Left hindlimb (tissue), 1 donor: ENCODE measurements at regions not wholly inside any gene's neighbourhood (a gene's known extent, or its start where the extent isn't known, plus 50 kb on each side); places are given as distances from the start of the nearest gene placed in this dataset.
"Not testable (repeated sequence)": the region's sequence is repeated elsewhere in the genome, so short reads cannot be mapped to it uniquely, and the experiment has no call there.

ENCODE experiments used
- DNase-seq: peaks from one replicate; pipeline ENCODE4 v3.0.0-alpha.2; 2018

GRCh38 chr13:83211301-83211700 lies 671.0 kb downstream of the SLITRK1 start:
- no peak for DNase-seq

- no peak for DNase-seq
Observed at GRCh38 chr13:83204886-83205285, 677.4 kb downstream of the SLITRK1 start.

GRCh38 chr13:83201506-83201905 lies 680.8 kb downstream of the SLITRK1 start:
- no peak for DNase-seq

GRCh38 chr13:83197316-83197715 lies 685.0 kb downstream of the SLITRK1 start:
- no peak for DNase-seq

GRCh38 chr13:83190020-83190419 lies 692.3 kb downstream of the SLITRK1 start:
- no peak for DNase-seq

DNA sequence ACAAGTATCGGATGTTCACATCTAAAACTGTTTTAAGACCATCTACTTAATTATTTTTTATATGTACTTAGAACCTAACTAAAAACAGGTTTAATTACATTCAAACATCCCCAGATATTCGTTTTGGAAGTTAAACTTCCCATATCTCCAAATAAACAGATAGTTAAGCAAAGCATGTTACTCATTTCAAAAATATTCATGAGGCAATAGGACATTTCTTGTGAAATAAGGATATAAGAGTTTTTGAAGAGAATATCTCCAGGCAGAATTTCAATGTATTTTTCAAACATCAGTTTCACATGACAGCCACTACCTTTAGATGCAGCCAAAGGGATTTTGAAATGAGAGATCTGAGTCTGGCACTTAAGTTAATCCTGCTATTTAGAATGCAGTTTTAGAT lies 697.5 kb downstream of the SLITRK1 start:
- DNase-seq = no peak

GRCh38 chr13:83184150-83184475 lies 698.2 kb downstream of the SLITRK1 start:
- DNase-seq = no peak

DNA sequence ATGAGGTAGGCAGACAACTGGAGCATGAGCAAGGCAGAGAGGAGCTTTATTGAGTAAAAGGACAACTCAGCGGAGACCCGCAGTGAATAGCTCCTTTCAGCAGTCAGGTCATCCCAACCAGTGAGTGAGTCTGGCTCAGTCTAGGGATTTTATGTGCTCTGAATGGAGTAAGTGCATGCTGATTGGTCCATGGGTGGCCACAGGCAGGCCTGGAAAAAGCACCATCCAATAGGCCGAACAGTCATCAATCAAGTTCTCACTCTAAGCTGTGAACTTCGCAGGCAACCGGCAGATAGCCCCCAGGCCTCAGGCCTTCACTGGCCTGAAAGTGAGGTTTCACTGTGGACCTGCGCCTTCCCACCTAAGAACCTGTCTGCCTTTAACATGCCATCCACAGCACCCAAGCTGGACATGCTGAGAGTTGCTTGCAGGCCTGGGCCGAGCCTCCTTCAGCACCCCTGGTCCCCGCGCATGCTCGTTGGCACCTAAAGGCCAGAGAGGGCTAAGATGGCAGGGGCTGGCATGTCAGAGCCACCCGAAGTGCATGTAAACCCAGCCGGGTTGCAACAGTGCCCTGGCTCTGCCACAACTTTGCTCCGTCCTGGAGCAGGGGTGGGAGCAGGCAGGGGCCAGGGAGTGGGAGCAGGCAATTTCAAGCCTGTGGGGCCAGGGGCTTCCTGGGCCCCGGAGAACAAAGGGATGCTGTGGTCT lies 698.7 kb downstream of the SLITRK1 start:
- DNase-seq = no peak

- DNase-seq = no peak
Observed at GRCh38 chr13:83182845-83183244, 699.4 kb downstream of the SLITRK1 start.

DNA sequence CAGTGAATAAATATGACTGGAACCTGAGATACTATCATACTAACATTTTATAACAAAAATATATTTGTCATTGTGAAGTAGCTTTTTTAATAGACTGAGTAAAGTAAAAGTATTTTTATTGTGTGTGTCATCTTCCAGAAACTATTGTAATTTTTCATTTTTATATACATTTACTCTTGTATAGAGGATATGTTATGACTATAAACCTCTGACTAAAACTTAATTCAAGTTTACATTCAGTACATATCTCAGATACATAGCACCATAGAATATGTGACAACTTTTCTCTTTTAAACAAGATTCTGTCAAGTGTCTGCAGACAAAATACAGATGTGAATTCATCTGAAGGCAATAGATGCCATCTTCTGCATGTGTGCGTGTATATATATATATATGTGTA lies 704.3 kb downstream of the SLITRK1 start:
- DNase-seq = no peak

- no peak for DNase-seq
Observed at GRCh38 chr13:83168590-83168989, 713.7 kb downstream of the SLITRK1 start.

DNA sequence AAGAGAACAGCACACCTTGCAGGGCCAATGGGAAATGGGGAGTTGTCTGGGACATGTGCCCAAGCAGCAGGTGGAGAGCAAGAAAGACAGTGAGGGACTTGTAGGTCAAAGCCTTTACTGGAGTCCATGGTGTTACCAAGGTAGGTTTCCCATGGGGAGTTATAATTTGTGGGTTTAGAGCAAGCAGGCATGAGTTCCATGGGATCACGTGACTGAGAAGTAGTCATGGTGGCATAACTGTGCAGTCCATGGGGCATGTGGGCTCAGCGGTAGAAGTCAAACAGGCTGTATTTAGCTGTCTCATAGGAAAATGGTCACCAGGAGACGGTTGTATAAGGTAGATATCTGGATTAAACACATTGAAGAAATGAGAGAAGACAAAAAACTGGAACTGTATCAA lies 715.1 kb downstream of the SLITRK1 start:
- no peak for DNase-seq

DNA sequence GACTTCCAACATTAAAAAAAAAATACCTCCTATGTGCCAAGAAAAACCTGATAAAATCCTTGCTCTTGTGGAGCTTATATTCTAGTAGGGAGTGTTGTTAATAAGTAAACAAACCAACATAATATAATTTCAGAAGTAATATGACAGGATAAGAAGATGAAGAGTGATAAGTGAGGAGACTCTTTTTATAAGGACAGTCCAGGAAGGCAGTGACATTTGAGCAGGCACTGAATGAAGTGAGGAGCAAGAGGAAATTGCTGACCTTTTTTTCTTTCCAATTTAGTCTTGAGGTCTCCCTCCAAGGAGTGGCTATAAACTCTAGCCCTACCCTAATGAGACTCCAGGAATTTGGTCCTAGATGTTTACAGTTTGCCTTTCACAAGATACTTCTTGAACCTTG lies 715.7 kb downstream of the SLITRK1 start:
- DNase-seq = no peak

DNA sequence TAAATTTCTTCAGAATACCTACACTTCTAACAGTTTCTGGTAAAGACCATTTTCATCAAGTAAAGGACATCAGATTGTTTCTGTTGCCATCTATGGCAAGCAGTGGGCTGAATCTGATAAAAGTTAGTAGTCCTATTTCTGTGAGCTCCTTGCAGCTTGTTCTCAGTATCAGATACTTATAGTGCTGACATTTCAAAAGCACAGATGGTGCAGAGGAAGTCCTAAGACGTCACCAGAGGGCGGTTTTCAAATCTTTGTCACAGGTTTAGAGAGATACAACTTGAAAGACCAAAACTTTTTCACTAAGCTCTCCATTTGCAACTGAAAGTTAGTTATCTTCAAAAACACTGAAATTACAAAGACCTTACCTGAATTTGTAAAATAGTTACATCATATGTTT lies 719.8 kb downstream of the SLITRK1 start:
- no peak for DNase-seq

- DNase-seq = no peak
Observed at GRCh38 chr13:83153848-83154247, 728.4 kb downstream of the SLITRK1 start.

GRCh38 chr13:83151308-83151660 lies 731.0 kb downstream of the SLITRK1 start:
- no peak for DNase-seq

DNA sequence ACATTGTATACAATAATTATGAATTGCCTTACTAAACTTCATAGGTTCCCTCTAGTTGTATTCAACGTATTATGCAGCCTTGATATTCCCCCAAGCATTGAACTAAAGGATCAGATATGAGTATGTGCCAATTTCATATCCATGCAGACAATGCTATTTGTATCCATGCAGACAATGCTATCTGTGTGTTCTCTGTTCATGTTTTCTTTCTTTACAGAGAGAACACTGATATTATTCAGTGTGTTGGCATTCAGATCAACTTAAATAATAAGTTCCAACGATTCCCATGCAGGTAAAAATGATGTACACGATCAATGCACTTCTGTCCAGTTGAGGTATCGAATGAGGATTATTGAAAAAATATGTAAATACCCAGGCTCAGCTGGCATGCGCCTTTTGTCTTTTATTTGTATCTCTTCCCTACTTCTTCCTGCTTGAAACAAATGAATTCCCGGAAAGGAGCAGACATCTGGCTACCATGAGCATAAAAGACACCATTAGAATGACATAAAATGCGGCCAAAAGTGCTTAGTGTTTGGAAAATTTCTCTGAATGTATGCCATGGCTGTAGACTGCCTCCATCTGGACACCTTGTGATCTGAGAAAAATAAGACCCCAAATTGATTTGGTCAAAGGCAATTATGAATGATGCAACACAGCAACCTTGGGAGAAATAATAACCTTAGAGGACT lies 731.5 kb downstream of the SLITRK1 start:
- DNase-seq = no peak

DNA sequence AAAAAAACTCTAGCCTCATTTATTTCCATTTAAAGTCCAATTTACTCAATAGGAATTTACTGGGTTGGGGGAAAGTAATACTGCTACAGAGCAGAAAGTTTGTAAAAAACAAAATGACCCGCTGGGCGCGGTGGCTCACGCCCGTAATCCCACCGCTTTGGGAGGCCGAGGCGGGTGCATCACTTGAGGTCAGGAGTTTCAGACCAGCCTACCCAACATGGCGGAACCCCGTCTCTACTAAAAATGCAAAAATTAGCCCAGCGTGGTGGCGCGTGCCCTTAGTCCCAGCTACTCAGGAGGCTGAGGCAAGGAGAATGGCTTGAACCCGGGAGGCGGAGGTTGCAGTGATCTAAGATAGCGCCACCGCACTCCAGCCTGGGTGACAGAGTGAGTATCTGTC lies 745.6 kb downstream of the SLITRK1 start:
- DNase-seq = no peak

- no peak for DNase-seq
Observed at GRCh38 chr13:83125791-83126190, 756.5 kb downstream of the SLITRK1 start.

DNA sequence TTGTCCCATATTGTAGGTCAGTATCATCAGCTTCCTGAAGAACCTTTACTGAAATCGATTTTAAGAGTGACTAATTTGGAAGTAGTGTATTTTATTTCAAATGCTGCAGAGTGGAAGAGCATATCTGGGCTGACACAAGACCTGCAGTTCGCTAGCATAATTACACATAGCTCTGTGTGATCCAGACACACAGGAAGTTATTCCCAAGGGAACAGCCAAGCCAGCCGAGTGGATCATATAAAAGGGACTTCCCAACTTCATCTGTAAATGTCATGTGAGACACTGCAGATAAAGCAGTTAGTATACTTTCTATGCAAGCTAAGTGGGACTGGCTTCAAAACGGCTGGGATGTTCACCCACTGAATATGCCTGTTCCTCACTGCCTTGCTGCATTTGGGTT lies 760.4 kb downstream of the SLITRK1 start:
- no peak for DNase-seq

GRCh38 chr13:83117046-83117445 lies 765.2 kb downstream of the SLITRK1 start:
- DNase-seq = no peak

DNA sequence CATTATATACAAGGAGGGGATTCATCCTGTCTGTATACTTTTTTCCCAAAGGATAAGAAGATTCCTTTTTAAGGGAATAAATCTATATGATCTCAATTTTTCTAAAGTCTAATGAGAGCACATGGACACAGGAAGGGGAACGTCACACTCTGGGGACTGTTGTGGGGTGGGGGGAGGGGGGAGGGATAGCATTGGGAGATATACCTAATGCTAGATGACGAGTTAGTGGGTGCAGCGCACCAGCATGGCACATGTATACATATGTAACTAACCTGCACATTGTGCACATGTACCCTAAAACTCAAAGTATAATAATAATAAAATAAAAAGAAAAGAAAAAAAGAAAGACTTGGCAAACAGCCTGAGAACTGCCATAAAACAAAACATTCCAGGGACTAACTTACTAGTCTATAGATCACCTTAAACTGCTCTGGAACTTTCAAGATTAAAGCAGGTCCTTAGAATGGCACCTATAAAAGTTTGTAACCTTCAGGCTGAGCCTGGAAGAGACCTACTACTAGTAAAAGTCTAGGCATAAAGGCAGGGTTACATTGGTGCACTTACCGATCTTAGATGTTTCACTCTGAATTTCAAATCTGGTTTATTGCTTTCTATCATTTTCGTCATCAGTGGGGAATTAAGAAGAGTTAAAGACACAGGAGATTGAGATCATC lies 780.6 kb downstream of the SLITRK1 start:
- DNase-seq = not testable (repeated sequence)

DNA sequence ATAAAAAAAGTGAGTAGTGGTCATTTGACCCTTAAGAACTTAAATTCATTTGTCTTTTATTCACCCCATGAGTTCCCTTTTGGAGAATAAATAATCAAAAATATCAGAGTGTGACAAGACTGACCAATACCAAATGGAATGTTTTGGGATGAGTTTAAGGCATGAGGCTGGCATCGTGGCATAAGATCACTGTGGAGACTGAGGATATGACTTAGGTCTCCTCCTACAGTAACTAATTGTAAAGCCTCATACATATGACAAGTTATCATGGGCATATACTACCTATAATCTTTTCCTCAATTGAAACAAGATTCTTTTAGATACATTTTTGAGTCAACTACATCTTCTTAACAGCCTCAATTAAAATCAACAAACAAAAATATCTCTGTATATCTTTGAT lies 782.0 kb downstream of the SLITRK1 start:
- no peak for DNase-seq

DNA sequence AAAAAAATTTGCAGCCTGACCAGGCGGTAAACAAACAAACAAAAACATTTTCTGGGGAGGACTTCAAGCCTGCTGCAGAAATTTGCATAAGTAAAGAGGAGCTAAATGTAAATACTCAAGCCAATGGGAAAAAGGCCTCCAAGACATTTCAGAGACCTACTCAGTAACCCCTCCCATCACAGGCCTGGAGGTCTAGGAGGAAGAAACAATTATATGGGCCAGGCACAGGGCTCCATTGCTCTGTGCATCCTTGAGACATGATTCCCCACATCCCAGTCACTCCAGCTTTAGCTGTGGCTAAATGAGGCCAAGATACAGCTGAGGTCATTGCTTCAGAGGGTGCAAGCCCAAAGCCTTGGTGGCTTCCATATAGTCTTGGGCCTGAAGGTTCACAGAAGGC lies 793.4 kb downstream of the SLITRK1 start:
- no peak for DNase-seq

DNA sequence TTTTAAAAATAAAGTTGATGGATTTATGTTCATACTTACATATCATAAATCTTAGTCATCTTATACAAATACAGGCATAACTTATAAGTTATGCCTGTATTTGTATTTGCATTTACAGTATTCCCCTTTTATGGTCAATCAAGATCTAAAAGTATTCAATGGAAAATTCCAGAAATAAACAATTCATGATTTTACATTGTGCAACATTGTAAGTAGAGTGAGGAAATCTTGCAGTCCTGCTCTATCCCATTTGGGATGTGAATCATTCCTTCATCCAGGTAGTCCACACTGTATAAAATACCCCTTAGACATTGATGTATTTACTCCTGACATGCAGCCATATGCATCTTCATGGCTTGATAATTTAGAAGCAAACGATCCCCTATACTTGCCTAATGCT lies 795.3 kb downstream of the SLITRK1 start:
- no peak for DNase-seq
